HepG2 (cell line): ENCODE measurements at regions not wholly inside any gene's neighbourhood (a gene's known extent, or its start where the extent isn't known, plus 50 kb on each side); places are given as distances from the start of the nearest gene placed in this dataset.

Experiments used
- CHD2 ChIP-seq: IDR thresholded peaks from 2 replicates; pipeline ENCODE4 v1.6.1; 2011; ENCODE audit warnings: low read depth, low read length, improper control_type of control experiment
- HMG20B ChIP-seq: conservative IDR thresholded peaks from 2 replicates; pipeline ENCODE4 v1.6.1; 2016; ENCODE audit warnings: missing genetic modification reagents, missing compliant biosample characterization
- NONO ChIP-seq, 2 experiments: fragments of 450-650 bp in 1 of 2; sonication (generic) in 1 of 2; formaldehyde crosslinking in 1 of 2; IDR thresholded peaks in 1 of 2; conservative IDR thresholded peaks in 1 of 2; 2 replicates each; pipeline versions ENCODE4 v1.6.1 to v1.8.0; 2017 to 2022; ENCODE audit warnings: mild to moderate bottlenecking in 1 of 2, missing genetic modification reagents in 1 of 2, moderate library complexity in 1 of 2
- RFX5 ChIP-seq: IDR thresholded peaks from 2 replicates; pipeline ENCODE4 v1.6.1; 2011; ENCODE audit warnings: low read depth, low read length, improper control_type of control experiment
- ZC3H4 ChIP-seq: sonication (generic); formaldehyde crosslinking; IDR thresholded peaks from 2 replicates; pipeline ENCODE4 v1.4.0; 2020; ENCODE audit warnings: missing genetic modification reagents, borderline replicate concordance
- ZNF274 ChIP-seq: sonication (generic); formaldehyde crosslinking; IDR thresholded peaks from 2 replicates; pipeline ENCODE4 v1.5.1; 2020; ENCODE audit warnings: mild to moderate bottlenecking, missing genetic modification reagents
- TF ChIP-seq, protein P1 (sequence below): IDR thresholded peaks from 2 replicates; pipeline ENCODE4 v1.6.1; 2012; ENCODE audit warnings: inconsistent platforms

DNA sequence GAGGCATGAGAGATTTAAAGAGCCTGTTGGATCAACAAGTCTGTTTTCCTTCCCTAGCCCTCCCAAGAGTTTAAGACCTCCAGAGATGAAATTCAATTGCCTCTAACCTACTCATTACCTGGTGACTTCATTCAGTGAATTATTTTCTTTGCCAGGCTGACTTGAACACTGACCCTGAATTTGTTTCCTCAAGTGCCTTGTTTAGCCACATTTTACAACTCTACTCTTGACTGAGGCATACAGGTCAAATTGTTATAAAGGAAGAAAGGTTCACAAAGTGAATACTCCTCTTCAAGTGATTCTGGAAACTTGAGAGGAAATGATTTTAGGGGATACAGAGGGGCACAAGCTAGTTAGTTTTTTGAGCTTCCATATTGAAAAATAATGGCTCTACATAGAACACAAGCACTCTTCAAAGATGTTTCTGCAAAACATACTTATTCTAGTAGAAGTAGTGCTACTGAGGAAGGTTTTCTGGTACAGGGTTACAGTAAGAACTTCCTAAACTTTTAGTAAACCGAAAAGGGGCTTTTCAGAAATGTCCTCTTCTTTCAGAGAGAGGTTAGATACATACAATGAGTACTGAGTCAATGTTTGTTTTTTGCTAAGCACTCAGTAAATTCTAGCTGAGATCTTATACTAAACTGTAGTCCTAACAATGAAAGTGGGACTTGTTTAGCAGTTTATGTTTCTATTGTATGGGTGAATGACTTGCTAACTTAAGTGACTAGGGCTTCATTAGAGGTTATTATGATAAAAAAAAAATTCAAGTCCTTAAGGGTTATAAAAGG, 137.4 kb upstream of the SATB1 start:
- TF ChIP-seq CHD2 (no peak), RFX5 (no peak), ZNF274 (no peak), ZC3H4 (CRISPR knock-in tag) (no peak), NONO (IDR thresholded peaks at IDR 0.05) (no peak), NONO (CRISPR knock-in tag; conservative IDR thresholded peaks at IDR 0.05) (no peak), HMG20B (CRISPR knock-in tag) (no peak)
- TF ChIP-seq, protein P1, sequence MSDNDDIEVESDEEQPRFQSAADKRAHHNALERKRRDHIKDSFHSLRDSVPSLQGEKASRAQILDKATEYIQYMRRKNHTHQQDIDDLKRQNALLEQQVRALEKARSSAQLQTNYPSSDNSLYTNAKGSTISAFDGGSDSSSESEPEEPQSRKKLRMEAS, result no peak
